Middle frontal gyrus (tissue), 1 donor: ENCODE measurements at regions not wholly inside any gene's neighbourhood (a gene's known extent, or its start where the extent isn't known, plus 50 kb on each side); places are given as distances from the start of the nearest gene placed in this dataset.
"Not testable (repeated sequence)": the region's sequence is repeated elsewhere in the genome, so short reads cannot be mapped to it uniquely, and the experiment has no call there.

Experiments
- DNase-seq: peaks from one replicate; pipeline ENCODE4 v3.0.0-alpha.2; 2015; ENCODE audit warnings: low spot score; ENCODE audit errors: extremely low spot score

DNA sequence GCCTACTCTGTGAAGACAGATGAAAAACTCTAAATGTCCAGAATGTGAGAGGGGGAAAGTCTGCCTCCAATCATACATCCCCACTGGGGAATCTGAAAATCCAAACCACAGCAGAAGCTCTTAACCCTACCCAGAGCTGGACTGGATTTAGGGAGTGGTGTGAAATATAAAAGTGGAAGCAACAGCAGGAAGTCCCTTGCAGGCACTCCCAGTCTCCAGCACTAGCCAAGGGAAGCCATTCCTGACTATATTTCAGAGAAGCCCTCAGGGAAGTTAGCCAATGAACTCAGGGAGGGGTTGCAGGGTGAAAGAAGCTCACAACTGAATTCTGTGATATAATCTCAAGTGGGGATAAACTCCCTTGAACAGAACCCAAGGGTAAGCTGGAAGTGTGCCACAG lies 51.5 kb downstream of the CRPPA start:
- DNase-seq, result no peak

GRCh38 chr7:16369309-16369708 lies 52.0 kb downstream of the CRPPA start:
- not testable (repeated sequence) for DNase-seq

DNA sequence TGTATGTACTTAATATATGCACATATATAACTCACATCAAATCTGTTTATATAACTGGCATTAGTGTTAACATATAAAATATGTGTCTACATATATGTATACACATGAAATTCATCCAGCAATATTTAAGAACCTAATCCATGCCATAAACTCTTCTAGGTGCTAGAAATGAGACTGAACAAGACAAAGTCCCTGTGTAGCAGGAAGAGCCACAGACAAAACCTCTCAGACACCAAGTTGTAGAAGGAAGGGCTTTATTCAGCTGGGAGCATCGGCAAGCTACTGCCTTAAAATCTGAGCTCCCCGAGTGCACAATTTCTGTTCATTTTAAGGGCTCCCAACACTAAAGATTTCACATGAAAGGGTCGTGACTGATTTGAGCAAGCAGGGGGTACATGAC lies 52.5 kb downstream of the CRPPA start:
- no peak for DNase-seq

GRCh38 chr7:16367115-16367514 lies 54.2 kb downstream of the CRPPA start:
- no peak for DNase-seq

DNA sequence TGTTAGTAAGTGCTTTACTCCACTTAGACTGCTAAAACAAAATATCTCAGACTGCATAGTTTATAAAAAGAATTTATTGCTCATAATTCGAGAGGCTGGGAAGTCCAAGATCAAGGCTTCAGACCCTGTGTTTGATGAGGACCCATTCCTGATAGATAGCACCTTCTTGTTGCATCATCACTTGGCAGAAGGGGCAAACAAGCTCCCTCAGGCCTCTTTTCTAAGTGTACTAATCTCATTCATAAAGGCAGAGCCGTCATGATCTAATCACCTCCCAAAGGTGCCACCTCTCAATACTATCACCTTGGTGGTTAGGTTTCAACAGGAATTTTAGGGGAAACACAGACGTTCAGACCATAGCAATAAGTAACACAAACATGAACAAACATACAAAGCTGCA lies 55.4 kb downstream of the CRPPA start:
- DNase-seq, result no peak

DNA sequence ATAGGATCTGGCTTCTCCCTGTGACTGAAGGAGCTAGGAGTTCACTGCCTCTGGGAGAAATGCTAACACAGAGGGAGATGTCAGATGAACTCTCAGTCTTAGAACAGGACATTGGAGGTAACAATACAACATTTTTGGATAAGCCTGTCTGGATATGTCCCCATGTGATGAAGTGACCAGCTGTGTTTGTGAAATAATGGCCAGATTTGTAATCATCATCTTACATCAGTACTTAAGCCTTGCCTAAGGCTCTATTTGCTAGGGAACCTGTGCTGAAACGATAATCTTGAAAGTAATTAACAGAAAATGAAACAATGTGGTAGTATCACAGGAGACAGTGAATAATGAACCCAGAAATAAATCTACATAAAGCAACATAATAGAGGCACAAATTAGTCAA lies 56.2 kb downstream of the CRPPA start:
- no peak for DNase-seq

DNA sequence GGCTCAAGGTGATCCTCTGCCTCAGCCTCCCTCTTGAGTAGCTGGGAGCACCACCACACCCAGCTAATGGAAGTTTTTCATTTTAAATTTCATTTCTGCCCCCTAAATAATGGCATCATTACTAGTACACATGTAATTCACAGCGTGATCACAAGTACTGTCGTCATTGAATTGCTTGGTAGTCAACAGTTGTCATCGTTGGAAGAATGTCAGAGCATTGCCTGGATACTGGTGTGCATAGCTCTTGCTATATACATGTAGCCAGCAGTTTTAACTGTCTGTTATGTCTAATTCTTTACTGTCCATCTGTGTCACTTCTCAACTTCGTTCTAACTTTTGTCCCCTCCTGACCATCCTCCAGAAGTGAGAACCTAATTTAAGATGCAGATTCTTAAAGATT lies 62.1 kb downstream of the CRPPA start:
- DNase-seq, result no peak

DNA sequence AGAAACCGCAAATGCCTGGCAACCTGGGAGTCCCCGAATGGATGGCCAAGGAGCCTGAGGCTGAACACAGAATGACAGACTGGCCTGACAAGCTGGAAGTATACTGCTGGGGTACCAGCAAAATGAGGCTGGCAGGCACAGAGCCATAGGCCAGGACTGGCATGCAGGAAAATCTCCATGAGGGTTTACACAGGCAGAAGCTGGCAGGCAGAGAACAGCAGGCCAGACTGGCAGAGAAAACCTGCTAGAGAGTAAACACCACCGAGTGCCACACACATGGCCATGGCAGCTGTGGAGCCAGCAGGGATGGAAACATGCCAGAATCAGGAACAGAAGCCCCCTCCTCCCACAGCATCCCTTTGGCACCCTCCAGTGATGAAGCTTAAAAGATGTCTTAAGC lies 63.4 kb downstream of the CRPPA start:
- DNase-seq, result no peak

DNA sequence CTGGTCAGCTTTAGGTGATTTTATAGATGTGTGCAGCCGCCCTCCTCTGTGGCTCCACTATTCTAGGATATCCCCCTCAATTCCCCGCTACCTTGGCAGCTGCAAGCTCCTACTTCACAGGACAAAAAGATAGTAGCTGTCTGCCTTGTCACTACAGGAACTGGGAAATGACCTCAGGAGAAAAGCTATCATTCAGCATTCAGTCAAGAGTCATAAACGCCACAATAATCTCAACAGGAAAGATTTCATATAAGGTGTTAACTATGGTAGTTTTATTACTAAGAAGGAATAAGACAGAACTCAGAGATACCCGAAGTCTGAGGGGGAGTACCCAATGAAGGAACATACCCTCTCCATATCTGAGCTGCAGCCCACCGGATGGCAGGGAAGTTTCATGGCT lies 63.9 kb downstream of the CRPPA start:
- DNase-seq, result no peak

DNA sequence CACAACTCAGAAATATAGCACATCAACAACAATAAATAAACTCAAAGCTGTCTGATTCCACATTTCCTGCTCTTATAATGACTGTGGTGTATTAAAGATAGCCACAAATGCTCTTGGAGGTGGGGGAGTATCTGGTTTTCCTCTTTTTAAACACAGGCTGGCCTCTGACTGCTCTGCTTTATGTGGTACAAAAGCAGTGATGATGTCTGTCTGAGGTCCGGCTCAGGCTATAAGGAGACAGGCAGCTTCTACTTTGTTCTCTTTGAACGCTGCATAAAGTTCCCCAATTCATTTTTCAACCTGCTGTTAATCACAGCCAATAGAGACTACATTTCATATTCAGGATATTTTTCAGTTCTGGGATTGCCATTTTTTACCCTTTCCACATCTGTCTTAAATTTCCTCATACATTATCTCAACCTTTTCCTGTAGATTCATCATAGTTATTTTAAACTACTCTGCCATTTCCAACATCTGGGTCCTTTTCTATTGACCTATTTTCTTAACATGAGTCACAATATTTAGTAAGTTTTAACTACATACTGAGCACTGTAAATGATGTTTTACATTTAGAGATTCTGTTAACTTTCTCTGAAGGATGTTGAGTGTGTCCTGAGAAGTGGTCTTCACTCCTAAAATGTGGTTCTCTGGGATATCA lies 64.9 kb downstream of the CRPPA start:
- DNase-seq, result no peak

DNA sequence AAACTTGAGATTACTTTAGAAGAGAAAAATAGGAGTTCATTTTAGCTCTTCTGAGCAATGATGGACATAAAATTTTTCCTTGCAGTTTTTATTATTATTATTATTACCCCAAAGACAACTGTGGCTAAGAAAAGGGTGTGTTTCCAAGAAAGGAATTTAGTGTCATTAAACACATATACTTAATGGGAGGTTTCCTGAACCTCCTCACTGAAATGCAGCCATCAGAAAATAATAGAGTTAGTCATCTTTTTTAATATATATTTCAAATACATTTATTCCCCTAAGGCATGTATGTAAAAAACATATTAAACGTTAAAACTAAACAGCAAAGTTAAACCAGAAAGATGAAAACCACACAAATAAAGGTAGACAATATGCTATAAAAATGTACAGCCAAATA lies 66.8 kb downstream of the CRPPA start:
- no peak for DNase-seq

- no peak for DNase-seq
Measured at GRCh38 chr7:16353226-16353625, 68.1 kb downstream of the CRPPA start.

GRCh38 chr7:16350634-16351033 lies 70.7 kb downstream of the CRPPA start:
- DNase-seq, result no peak

DNA sequence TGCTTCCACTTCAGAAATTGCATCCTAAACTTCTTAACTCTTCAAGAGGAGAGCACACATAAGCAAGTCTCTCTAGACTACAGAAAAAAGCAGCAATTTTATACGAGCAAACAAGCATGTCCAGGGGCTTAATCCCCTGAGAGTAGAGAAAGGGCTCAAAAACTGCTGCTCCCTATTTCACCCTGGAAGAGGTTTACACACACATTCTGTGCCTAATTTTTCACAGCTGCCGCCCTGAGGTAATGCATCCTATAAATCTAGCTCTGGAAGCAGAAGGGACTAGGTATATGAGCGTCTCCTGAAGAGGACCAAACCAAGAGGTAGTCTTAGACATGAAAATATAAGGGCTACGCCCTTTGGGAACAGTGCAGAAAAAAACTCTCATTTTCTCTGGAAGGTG lies 73.1 kb downstream of the CRPPA start:
- DNase-seq, result no peak

- DNase-seq, result no peak
Measured at GRCh38 chr7:16347827-16348192, 73.5 kb downstream of the CRPPA start.

DNA sequence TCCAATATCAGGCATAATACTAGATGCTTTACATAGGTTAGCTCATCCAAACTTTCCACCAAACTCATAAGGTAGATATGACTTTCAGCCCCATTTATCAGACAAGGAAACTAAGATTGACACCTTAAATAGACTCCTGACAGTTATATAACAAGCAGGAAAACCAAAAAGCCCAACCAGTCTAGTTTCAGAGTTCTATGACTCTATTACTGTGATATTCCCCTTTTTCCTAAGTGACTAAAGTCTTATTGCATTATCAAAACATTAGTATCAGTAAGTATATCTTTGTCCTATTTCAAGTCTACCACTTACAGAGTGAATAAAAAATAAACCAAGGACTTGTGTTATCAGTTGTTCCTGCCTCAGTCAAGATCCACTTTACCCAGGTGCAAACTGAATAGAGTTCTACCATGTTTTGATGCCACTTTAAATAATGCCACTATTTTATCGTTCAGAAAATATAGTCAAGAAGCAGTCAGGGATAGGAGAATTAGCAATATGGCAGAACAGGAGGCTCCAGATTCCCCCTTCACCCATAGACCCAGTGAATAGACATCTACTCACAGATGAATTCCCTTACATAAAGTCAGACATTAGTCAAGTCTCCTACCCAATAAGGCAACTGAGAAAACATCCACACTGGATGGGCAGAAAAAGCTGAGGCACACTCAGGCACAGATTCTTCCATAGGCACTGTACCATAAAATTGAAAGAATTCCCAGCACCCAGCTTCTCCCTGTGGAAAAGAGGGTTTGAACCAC lies 74.1 kb downstream of the CRPPA start:
- DNase-seq, result no peak

GRCh38 chr7:16345979-16346958 lies 75.1 kb downstream of the CRPPA start:
- DNase-seq, result no peak

DNA sequence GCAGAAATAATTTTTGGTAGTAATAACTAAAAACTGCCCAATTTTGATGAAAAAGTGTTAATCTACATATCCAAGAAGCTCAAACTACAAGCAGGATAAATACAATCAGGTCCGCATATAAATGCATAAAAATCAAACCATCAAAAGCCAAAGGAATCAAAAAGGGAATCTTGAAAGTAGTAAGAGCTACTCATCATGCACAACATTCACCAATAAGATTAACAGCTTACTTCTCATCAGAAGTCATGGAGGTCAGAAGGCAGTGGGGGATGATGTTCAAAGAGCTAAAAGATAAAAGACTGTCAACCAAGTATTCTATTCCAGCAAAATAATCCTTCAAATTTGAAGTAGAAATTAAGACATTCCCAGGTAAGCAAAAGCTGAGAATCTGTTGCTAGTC lies 76.4 kb downstream of the CRPPA start:
- DNase-seq, result no peak

DNA sequence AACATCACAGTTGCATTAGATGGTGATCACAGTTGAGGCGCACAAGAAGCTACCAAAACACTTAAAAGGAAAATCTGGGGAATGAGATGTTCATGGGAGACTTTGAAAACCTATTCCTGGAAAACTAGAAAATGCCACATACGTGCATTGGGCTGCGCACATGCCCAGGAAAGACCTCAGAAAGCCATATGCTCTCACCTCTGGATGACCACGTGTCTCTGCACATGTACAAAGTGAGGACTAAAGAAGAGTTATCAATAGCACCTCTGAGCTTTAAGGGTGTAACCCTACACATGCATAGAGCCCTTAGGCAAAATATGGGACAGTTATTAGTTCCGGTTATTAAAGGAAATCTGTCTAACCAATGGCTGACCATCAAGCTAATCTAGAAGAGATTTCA lies 77.7 kb downstream of the CRPPA start:
- DNase-seq, result no peak

GRCh38 chr7:16338065-16338464 lies 83.3 kb downstream of the CRPPA start:
- no peak for DNase-seq

DNA sequence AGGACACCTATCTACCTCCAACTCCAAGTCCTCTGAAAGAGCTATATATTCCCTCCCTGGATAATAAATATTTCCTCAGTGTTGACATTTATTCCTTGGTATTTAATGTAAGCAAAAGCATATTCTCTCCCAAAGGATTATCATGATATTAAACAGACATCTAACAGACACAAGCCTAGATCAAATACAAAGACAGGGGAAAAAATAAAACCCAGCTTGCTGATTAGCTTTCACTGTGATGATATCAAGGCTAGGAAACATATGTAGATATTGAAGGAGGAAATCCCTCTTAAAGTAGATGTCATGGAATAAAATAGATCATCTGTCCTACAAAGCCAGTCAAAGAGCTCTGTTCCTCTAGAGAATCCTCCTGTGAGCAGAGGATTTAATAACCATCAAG lies 95.2 kb downstream of the CRPPA start:
- no peak for DNase-seq

DNA sequence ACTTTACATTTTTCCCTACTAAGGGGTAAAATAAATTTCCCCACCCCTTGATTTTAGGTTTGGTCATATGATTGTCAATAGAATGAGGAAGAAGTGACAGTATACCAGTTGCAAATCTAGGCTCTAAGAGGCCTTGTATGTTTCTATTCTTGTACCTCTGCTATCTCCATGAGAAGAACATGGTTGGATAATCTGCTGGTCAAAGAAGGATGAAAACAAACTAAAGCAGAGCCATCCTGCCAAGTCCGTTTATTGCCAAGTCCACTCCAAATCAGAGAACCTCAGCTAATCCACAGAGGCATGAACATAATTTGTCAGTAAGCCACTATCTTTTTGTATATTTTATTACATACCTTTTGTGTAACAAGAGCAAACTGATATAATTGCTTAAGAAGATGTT lies 98.0 kb downstream of the CRPPA start:
- no peak for DNase-seq
